Fibroblast of lung (primary cell): ENCODE measurements at regions not wholly inside any gene's neighbourhood (a gene's known extent, or its start where the extent isn't known, plus 50 kb on each side); places are given as distances from the start of the nearest gene placed in this dataset.

Experiments used
- CTCF ChIP-seq, 2 donors: IDR thresholded peaks in 1 of 2; conservative IDR thresholded peaks in 1 of 2; 1 replicate in 1 of 2; 2 replicates in 1 of 2; pipeline ENCODE4 v1.5.1; 2011 to 2012; ENCODE audit warnings: low read length in 2 of 2, control low read depth in 1 of 2, inconsistent platforms in 1 of 2, low read depth in 1 of 2, mild to moderate bottlenecking in 1 of 2
- EZH2 ChIP-seq: IDR thresholded peaks from 2 replicates; pipeline ENCODE4 v1.5.1; 2012; ENCODE audit warnings: low read length, control low read depth, mild to moderate bottlenecking; ENCODE audit errors: missing control alignments

DNA sequence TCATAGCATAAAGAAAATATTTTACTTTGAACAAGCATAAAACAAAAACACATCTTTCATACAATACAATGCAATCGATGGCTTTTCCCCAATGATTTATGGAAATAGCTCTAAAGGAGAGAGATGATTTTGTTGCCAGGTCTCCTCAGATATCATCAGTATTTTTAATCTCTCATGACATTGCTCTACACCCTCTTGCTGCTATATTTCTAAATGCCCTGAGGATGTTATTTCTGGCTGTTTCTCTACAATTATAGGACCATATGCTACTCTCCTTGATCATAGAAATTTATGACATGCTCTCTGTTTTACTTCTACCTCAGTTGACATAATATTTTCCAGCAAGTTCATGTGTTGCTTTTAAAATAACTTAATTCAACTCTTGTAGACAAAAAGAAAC is 654.9 kb upstream of the GBE1 start:
- TF ChIP-seq CTCF (conservative IDR thresholded peaks at IDR 0.05 in 1 of 2, IDR thresholded peaks at IDR 0.05 in 1 of 2; ENCODE audit: low read depth in 1 of 2, low read length in 2 of 2) (no peak), EZH2 (no peak)
